ENCODE measurements at regions not wholly inside any gene's neighbourhood (a gene's known extent, or its start where the extent isn't known, plus 50 kb on each side); places are given as distances from the start of the nearest gene placed in this dataset.

DNA sequence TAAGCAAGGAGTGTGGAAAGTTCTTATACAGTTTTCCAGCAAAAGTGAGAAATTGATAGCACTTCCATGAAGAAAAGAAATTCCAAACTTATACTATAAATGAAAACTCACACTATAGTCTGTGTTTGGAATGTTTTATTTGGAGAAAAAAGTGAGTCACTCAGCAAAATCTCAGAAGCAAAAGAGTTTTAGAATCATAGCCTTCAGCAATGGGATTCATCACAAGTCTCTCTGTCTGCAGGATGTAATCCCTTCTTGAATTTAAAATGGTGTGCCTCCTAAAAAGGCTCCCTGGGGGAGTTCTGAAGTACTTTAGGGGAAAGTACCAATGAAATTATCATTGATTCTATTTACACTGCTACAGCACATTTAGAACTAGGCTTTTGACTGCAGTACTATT lies 756.4 kb downstream of the XPNPEP1 start:
- TF ChIP-seq, protein P1, sequence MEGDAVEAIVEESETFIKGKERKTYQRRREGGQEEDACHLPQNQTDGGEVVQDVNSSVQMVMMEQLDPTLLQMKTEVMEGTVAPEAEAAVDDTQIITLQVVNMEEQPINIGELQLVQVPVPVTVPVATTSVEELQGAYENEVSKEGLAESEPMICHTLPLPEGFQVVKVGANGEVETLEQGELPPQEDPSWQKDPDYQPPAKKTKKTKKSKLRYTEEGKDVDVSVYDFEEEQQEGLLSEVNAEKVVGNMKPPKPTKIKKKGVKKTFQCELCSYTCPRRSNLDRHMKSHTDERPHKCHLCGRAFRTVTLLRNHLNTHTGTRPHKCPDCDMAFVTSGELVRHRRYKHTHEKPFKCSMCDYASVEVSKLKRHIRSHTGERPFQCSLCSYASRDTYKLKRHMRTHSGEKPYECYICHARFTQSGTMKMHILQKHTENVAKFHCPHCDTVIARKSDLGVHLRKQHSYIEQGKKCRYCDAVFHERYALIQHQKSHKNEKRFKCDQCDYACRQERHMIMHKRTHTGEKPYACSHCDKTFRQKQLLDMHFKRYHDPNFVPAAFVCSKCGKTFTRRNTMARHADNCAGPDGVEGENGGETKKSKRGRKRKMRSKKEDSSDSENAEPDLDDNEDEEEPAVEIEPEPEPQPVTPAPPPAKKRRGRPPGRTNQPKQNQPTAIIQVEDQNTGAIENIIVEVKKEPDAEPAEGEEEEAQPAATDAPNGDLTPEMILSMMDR (conservative IDR thresholded peaks at IDR 0.05; ENCODE audit: low read depth in 2 of 2): no peak
- TF ChIP-seq EZH2 (IDR thresholded peaks at IDR 0.05; ENCODE audit: low read depth, unreplicated experiment) (no peak), EZH2phosphoT487 (IDR thresholded peaks at IDR 0.05; ENCODE audit: unreplicated experiment) (no peak), CREB1 (CRISPR knock-in tag; IDR thresholded peaks at IDR 0.05; ENCODE audit: low read depth) (no peak), POLR2AphosphoS5 (IDR thresholded peaks at IDR 0.05; ENCODE audit: low read depth) (no peak)
- TF ChIP-seq, protein P2, sequence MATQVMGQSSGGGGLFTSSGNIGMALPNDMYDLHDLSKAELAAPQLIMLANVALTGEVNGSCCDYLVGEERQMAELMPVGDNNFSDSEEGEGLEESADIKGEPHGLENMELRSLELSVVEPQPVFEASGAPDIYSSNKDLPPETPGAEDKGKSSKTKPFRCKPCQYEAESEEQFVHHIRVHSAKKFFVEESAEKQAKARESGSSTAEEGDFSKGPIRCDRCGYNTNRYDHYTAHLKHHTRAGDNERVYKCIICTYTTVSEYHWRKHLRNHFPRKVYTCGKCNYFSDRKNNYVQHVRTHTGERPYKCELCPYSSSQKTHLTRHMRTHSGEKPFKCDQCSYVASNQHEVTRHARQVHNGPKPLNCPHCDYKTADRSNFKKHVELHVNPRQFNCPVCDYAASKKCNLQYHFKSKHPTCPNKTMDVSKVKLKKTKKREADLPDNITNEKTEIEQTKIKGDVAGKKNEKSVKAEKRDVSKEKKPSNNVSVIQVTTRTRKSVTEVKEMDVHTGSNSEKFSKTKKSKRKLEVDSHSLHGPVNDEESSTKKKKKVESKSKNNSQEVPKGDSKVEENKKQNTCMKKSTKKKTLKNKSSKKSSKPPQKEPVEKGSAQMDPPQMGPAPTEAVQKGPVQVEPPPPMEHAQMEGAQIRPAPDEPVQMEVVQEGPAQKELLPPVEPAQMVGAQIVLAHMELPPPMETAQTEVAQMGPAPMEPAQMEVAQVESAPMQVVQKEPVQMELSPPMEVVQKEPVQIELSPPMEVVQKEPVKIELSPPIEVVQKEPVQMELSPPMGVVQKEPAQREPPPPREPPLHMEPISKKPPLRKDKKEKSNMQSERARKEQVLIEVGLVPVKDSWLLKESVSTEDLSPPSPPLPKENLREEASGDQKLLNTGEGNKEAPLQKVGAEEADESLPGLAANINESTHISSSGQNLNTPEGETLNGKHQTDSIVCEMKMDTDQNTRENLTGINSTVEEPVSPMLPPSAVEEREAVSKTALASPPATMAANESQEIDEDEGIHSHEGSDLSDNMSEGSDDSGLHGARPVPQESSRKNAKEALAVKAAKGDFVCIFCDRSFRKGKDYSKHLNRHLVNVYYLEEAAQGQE (IDR thresholded peaks at IDR 0.05; ENCODE audit: unreplicated experiment): no peak
- TF ChIP-seq, protein P3, sequence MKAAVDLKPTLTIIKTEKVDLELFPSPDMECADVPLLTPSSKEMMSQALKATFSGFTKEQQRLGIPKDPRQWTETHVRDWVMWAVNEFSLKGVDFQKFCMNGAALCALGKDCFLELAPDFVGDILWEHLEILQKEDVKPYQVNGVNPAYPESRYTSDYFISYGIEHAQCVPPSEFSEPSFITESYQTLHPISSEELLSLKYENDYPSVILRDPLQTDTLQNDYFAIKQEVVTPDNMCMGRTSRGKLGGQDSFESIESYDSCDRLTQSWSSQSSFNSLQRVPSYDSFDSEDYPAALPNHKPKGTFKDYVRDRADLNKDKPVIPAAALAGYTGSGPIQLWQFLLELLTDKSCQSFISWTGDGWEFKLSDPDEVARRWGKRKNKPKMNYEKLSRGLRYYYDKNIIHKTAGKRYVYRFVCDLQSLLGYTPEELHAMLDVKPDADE (IDR thresholded peaks at IDR 0.05): no peak

All from GM23338 (cell line).